Activated CD4-positive, CD25-positive, alpha-beta regulatory T cell (primary cell): ENCODE measurements at regions not wholly inside any gene's neighbourhood (a gene's known extent, or its start where the extent isn't known, plus 50 kb on each side); places are given as distances from the start of the nearest gene placed in this dataset.
"Not testable (repeated sequence)": the region's sequence is repeated elsewhere in the genome, so short reads cannot be mapped to it uniquely, and the experiment has no call there.

Experiments
- DNase-seq, 4 experiments: peaks; one replicate each; lab custom pipeline; 2025; lab: John Stamatoyannopoulos, UW

GRCh38 chr7:131935180-131935579 is 378.8 kb upstream of the PODXL start:
- no peak for DNase-seq

- DNase-seq = no peak
Observed at GRCh38 chr7:131934452-131934851, 378.0 kb upstream of the PODXL start.

GRCh38 chr7:131933751-131934289 is 377.4 kb upstream of the PODXL start:
- no peak for DNase-seq

- not testable (repeated sequence) for DNase-seq
Observed at GRCh38 chr7:131933219-131933618, 376.8 kb upstream of the PODXL start.

GRCh38 chr7:131932271-131932670 is 375.8 kb upstream of the PODXL start:
- no peak for DNase-seq

GRCh38 chr7:131931370-131931769 is 374.9 kb upstream of the PODXL start:
- DNase-seq = no peak

- DNase-seq = no peak
Observed at GRCh38 chr7:131929632-131930031, 373.2 kb upstream of the PODXL start.

- no peak for DNase-seq
Observed at GRCh38 chr7:131927770-131928423, 371.5 kb upstream of the PODXL start.

GRCh38 chr7:131925636-131926035 is 369.2 kb upstream of the PODXL start:
- no peak for DNase-seq

- DNase-seq = no peak
Observed at GRCh38 chr7:131924857-131925256, 368.4 kb upstream of the PODXL start.

GRCh38 chr7:131922948-131923347 is 366.5 kb upstream of the PODXL start:
- DNase-seq = not testable (repeated sequence)

GRCh38 chr7:131921016-131921415 is 364.6 kb upstream of the PODXL start:
- DNase-seq = no peak

- DNase-seq = no peak
Observed at GRCh38 chr7:131919920-131920709, 363.7 kb upstream of the PODXL start.

- no peak for DNase-seq
Observed at GRCh38 chr7:131911112-131911511, 354.7 kb upstream of the PODXL start.

GRCh38 chr7:131909151-131909768 is 352.8 kb upstream of the PODXL start:
- no peak for DNase-seq

- no peak for DNase-seq
Observed at GRCh38 chr7:131908714-131909113, 352.3 kb upstream of the PODXL start.

- DNase-seq = no peak
Observed at GRCh38 chr7:131905471-131905973, 349.1 kb upstream of the PODXL start.

GRCh38 chr7:131904760-131905327 is 348.4 kb upstream of the PODXL start:
- no peak for DNase-seq

GRCh38 chr7:131903315-131903714 is 346.9 kb upstream of the PODXL start:
- no peak for DNase-seq

- no peak for DNase-seq
Observed at GRCh38 chr7:131900785-131901287, 344.4 kb upstream of the PODXL start.

GRCh38 chr7:131899271-131900030 is 343.0 kb upstream of the PODXL start:
- no peak for DNase-seq
